Bronchial epithelial cell (primary cell): ENCODE measurements at regions not wholly inside any gene's neighbourhood (a gene's known extent, or its start where the extent isn't known, plus 50 kb on each side); places are given as distances from the start of the nearest gene placed in this dataset.

Source experiments
- DNase-seq: peaks from one replicate; pipeline ENCODE4 v3.0.0-alpha.2; 2010; ENCODE audit warnings: low read depth
- FAIRE-seq: peaks from 2 replicates; lab custom pipeline; 2011; peaks lifted over from hg19 to GRCh38; lab: Jason Lieb, UNC
- H3K27me3 ChIP-seq: 2 replicates; pipeline ENCODE4 v1.5.1; 2011; ENCODE audit warnings: low read length; ENCODE audit not compliant: control insufficient read depth, insufficient read depth
- H3K36me3 ChIP-seq: 2 replicates; pipeline ENCODE4 v1.5.1; 2011; ENCODE audit warnings: low read length; ENCODE audit not compliant: control insufficient read depth, insufficient read depth
- H3K4me3 ChIP-seq: 2 replicates; pipeline ENCODE4 v1.5.1; 2011; ENCODE audit warnings: mild to moderate bottlenecking, low read depth, low read length, control low read depth
- CTCF ChIP-seq: IDR thresholded peaks from 2 replicates; pipeline ENCODE4 v1.5.1; 2011; ENCODE audit warnings: mild to moderate bottlenecking, moderate library complexity, low read length, control low read depth, inconsistent platforms; ENCODE audit not compliant: insufficient read depth, severe bottlenecking

- H3K27me3 ChIP-seq = peaks cover 19% of the 10 kb centered on the region
- H3K36me3 ChIP-seq = no peaks in the 10 kb centered on the region
- H3K4me3 ChIP-seq = no peak overlapping the region
- TF ChIP-seq CTCF = no peak
- DNase-seq = no peak
- peak; percentile 40 for FAIRE-seq
These were observed 161.9 kb upstream of the ZMIZ1 start for GRCh38 chr10:78906734-78907390.

- Histone ChIP-seq H3K27me3 (peaks cover 23% of the 10 kb centered on the region), H3K36me3 (no peaks in the 10 kb centered on the region), H3K4me3 (no peak overlapping the region)
- TF ChIP-seq CTCF = no peak
- FAIRE-seq = no peak
- no peak for DNase-seq
These were observed 161.1 kb upstream of the ZMIZ1 start for GRCh38 chr10:78907551-78908211.

GRCh38 chr10:78909221-78909620, 159.5 kb upstream of the ZMIZ1 start:
- H3K27me3 ChIP-seq = peaks cover 25% of the 10 kb centered on the region
- no peak for DNase-seq
- H3K4me3 ChIP-seq = no peak overlapping the region
- H3K36me3 ChIP-seq = no peaks in the 10 kb centered on the region
- no peak for FAIRE-seq
- TF ChIP-seq CTCF = no peak

- peaks cover 25% of the 10 kb centered on the region for H3K27me3 ChIP-seq
- no peaks in the 10 kb centered on the region for H3K36me3 ChIP-seq
- no peak for TF ChIP-seq CTCF
- DNase-seq (no peak), FAIRE-seq (no peak)
- no peak overlapping the region for H3K4me3 ChIP-seq
These were observed 158.7 kb upstream of the ZMIZ1 start for GRCh38 chr10:78910021-78910420.

GRCh38 chr10:78910476-78910875, 158.3 kb upstream of the ZMIZ1 start:
- H3K36me3 ChIP-seq = no peaks in the 10 kb centered on the region
- FAIRE-seq (no peak), DNase-seq (no peak)
- peaks cover 25% of the 10 kb centered on the region for H3K27me3 ChIP-seq
- no peak for TF ChIP-seq CTCF
- no peak overlapping the region for H3K4me3 ChIP-seq
